HUES48 (cell line): ENCODE measurements at regions not wholly inside any gene's neighbourhood (a gene's known extent, or its start where the extent isn't known, plus 50 kb on each side); places are given as distances from the start of the nearest gene placed in this dataset.

ENCODE experiments used
- H3K27ac ChIP-seq: one replicate; pipeline ENCODE4 v1.7.0; 2013; ENCODE audit warnings: low read depth, low read length, inconsistent platforms
- H3K27me3 ChIP-seq: 2 replicates; pipeline ENCODE4 v1.6.1; 2013; ENCODE audit warnings: mild to moderate bottlenecking, low read length; ENCODE audit not compliant: control insufficient read depth, insufficient read depth
- H3K36me3 ChIP-seq: 2 replicates; pipeline ENCODE4 v1.6.1; 2013; ENCODE audit warnings: low read length; ENCODE audit not compliant: control insufficient read depth, insufficient read depth
- H3K4me1 ChIP-seq: 2 replicates; pipeline ENCODE4 v1.6.1; 2013; ENCODE audit warnings: mild to moderate bottlenecking, low read length; ENCODE audit not compliant: control insufficient read depth, insufficient read depth
- H3K4me3 ChIP-seq: 2 replicates; pipeline ENCODE4 v1.5.1; 2013; ENCODE audit warnings: mild to moderate bottlenecking, low read depth, low read length
- H3K9ac ChIP-seq: 2 replicates; pipeline ENCODE4 v1.6.1; 2013; ENCODE audit warnings: mild to moderate bottlenecking, low read depth, low read length, moderate library complexity
- H3K9me3 ChIP-seq: 2 replicates; pipeline ENCODE4 v1.6.1; 2013; ENCODE audit warnings: low read length; ENCODE audit not compliant: control insufficient read depth, insufficient read depth

- no peak overlapping the region for H3K9ac ChIP-seq
- H3K9me3 ChIP-seq = no peaks in the 10 kb centered on the region
- no peaks in the 10 kb centered on the region for H3K27me3 ChIP-seq
- no peaks in the 10 kb centered on the region for H3K36me3 ChIP-seq
- H3K27ac ChIP-seq = no peak overlapping the region
- H3K4me3 ChIP-seq = no peak overlapping the region
- H3K4me1 ChIP-seq = peaks cover 8% of the 10 kb centered on the region; the same call in 1 of the 2 replicates
Measured at GRCh38 chr12:67426067-67426466, 156.9 kb downstream of the CAND1 start.

- Histone ChIP-seq H3K9ac (no peak overlapping the region), H3K4me1 (peaks cover 8% of the 10 kb centered on the region; the same call in 1 of the 2 replicates), H3K27me3 (no peaks in the 10 kb centered on the region), H3K4me3 (no peak overlapping the region), H3K9me3 (no peaks in the 10 kb centered on the region), H3K27ac (no peak overlapping the region), H3K36me3 (no peaks in the 10 kb centered on the region)
Measured at GRCh38 chr12:67427336-67427735, 158.2 kb downstream of the CAND1 start.

GRCh38 chr12:67428431-67428830 lies 159.3 kb downstream of the CAND1 start:
- Histone ChIP-seq H3K36me3 (no peaks in the 10 kb centered on the region), H3K4me1 (peaks cover 8% of the 10 kb centered on the region; the same call in 1 of the 2 replicates), H3K27ac (no peak overlapping the region), H3K9me3 (no peaks in the 10 kb centered on the region), H3K9ac (no peak overlapping the region), H3K4me3 (no peak overlapping the region), H3K27me3 (no peaks in the 10 kb centered on the region)

GRCh38 chr12:67430708-67431335 lies 161.7 kb downstream of the CAND1 start:
- Histone ChIP-seq H3K36me3 (no peaks in the 10 kb centered on the region), H3K27me3 (no peaks in the 10 kb centered on the region), H3K4me1 (peaks cover 8% of the 10 kb centered on the region; the same call in 1 of the 2 replicates), H3K27ac (no peak overlapping the region), H3K9ac (no peak overlapping the region), H3K9me3 (no peaks in the 10 kb centered on the region), H3K4me3 (no peak overlapping the region)

- no peak overlapping the region for H3K4me3 ChIP-seq
- H3K27ac ChIP-seq = no peak overlapping the region
Measured at GRCh38 chr12:67431411-67432020, 162.4 kb downstream of the CAND1 start.

GRCh38 chr12:67433385-67434175 lies 164.4 kb downstream of the CAND1 start:
- H3K36me3 ChIP-seq = no peaks in the 10 kb centered on the region
- H3K4me1 ChIP-seq = no peaks in the 10 kb centered on the region
- H3K9me3 ChIP-seq = no peaks in the 10 kb centered on the region
- H3K4me3 ChIP-seq = no peak overlapping the region
- H3K27me3 ChIP-seq = no peaks in the 10 kb centered on the region
- H3K27ac ChIP-seq = no peak overlapping the region
- H3K9ac ChIP-seq = no peak overlapping the region

More at GRCh38 chr12:67431411-67432020, 162.4 kb downstream of the CAND1 start:
- Histone ChIP-seq H3K36me3 (no peaks in the 10 kb centered on the region), H3K9me3 (no peaks in the 10 kb centered on the region), H3K4me1 (peaks cover 2% of the 10 kb centered on the region; the same call in 1 of the 2 replicates), H3K27me3 (no peaks in the 10 kb centered on the region), H3K9ac (no peak overlapping the region)

GRCh38 chr12:67434671-67435370 lies 165.7 kb downstream of the CAND1 start:
- Histone ChIP-seq H3K9ac (no peak overlapping the region), H3K9me3 (no peaks in the 10 kb centered on the region), H3K4me3 (no peak overlapping the region), H3K36me3 (no peaks in the 10 kb centered on the region), H3K4me1 (no peaks in the 10 kb centered on the region), H3K27ac (no peak overlapping the region), H3K27me3 (no peaks in the 10 kb centered on the region)

GRCh38 chr12:67436230-67436629 lies 167.1 kb downstream of the CAND1 start:
- Histone ChIP-seq H3K9me3 (no peaks in the 10 kb centered on the region), H3K4me3 (no peak overlapping the region), H3K27me3 (no peaks in the 10 kb centered on the region), H3K4me1 (no peaks in the 10 kb centered on the region), H3K36me3 (no peaks in the 10 kb centered on the region), H3K27ac (no peak overlapping the region), H3K9ac (no peak overlapping the region)

- Histone ChIP-seq H3K4me3 (no peak overlapping the region), H3K4me1 (0 out of 2 replicates have a peak, but pooled peaks cover 3% of the 10 kb centered on the region), H3K9ac (no peak overlapping the region), H3K9me3 (no peaks in the 10 kb centered on the region), H3K27ac (no peak overlapping the region), H3K27me3 (no peaks in the 10 kb centered on the region), H3K36me3 (no peaks in the 10 kb centered on the region)
Measured at GRCh38 chr12:67437011-67437410, 167.9 kb downstream of the CAND1 start.

GRCh38 chr12:67439611-67440010 lies 170.5 kb downstream of the CAND1 start:
- no peaks in the 10 kb centered on the region for H3K9me3 ChIP-seq
- H3K4me3 ChIP-seq = no peak overlapping the region
- no peak overlapping the region for H3K9ac ChIP-seq
- no peak overlapping the region for H3K27ac ChIP-seq
- peaks cover 7% of the 10 kb centered on the region; the same call in 1 of the 2 replicates for H3K4me1 ChIP-seq
- H3K36me3 ChIP-seq = no peaks in the 10 kb centered on the region
- no peaks in the 10 kb centered on the region for H3K27me3 ChIP-seq
